GM19397 (cell line): ENCODE measurements at regions not wholly inside any gene's neighbourhood (a gene's known extent, or its start where the extent isn't known, plus 50 kb on each side); places are given as distances from the start of the nearest gene placed in this dataset.
"Not testable (repeated sequence)": the region's sequence is repeated elsewhere in the genome, so short reads cannot be mapped to it uniquely, and the experiment has no call there.

ENCODE experiments used
- ATAC-seq: cut with Tn5 transposase; IDR thresholded peaks from one replicate; pipeline ENCODE4 v1.9.1; 2021; ENCODE audit warnings: mild to moderate bottlenecking, moderate library complexity; ENCODE audit not compliant: unreplicated experiment

DNA sequence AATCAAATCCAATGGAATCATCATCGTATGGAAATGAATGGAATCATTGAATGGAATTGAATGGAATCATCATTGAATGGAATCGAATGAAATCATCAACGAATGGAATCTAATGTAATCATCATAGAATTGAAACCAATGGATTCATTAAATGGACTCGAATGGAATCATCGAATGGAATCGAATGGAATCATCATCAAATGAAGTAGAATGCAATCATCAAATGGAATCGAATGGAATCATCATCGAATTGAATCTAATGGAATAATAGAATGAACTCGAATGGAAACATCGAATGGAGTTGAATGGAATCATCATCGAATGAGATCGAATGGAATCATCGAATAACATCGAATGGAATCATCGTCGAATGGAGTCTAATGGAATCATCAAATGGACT lies 232.8 kb downstream of the SHCBP1 start:
- ATAC-seq, result not testable (repeated sequence)

DNA sequence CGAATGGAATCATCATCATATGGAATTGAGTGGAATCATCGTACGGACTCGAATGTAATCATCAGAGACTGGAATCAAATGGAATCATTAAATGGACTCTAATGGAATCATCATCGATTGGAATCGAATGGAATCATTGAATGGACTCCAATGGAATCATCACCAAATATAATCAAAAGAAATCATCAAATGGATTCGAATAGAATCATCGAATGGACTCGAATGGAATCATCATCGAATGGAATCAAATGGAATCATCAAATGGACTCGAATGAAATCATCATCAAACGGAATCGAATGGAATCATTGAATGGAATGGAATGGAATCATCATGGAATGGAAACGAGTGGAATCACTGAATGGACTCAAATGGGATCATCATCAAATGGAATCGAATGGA lies 233.5 kb downstream of the SHCBP1 start:
- ATAC-seq, result not testable (repeated sequence)

DNA sequence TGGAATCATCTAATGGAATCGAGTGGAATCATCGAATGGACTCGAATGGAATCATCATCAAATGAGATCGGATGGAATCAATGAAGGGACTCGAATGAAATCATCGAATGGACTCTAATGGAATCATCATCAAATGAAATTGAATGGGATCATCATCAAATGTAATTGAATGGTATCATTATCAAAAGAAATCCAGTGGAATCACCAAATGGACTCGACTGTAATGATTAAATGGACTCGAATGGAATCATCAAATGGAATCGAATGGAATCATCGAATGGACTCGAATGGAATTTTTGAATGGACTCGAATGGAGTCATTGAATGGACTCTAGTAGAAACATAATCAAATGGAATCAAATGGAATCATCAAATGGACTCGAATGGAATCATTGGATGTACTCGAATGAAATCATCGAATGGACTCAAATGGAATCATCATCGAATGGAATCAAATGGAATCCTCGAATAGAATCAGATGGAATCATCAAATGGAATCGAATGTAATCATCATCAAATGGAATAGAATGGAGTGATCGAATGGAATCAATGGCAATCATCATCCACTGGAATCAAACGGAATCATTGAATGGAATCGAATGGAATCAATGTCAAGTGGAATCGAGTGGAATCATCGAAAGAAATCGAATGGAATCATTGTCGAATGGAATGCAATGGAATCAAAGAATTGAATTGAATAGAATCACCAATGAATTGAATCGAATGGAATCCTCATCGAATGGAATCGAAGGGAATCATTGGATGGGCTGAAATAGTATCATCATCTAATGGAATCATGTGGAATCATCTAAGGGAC lies 234.2 kb downstream of the SHCBP1 start:
- peak; percentile 5 for ATAC-seq

DNA sequence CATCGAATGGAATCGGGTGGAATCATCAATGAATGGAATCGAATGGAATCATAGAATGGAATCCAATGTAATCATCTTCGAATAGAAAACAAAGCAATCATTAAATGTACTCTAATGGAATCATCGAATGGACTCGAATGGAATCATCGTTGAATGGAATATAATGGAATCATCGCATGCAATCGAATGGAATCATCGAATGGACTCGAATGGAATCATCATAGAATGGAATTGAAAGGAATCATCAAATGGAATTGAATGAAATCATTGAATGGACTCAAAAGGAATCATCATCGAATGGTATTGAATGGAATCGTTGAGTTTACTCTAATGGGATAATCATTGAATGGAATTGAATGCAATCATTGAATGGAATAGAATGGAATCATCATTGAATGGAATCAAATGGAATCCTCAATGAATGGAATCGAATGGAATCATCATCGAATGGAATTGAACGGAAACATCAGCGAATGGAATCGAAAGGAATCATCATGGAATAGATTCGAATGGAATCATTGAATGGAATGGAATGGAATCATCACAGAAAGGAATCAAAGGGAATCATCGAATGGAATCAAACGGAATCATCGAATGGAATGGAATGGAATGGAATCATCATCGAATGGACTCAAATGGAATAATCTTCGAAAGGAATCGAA lies 234.9 kb downstream of the SHCBP1 start:
- not testable (repeated sequence) for ATAC-seq

DNA sequence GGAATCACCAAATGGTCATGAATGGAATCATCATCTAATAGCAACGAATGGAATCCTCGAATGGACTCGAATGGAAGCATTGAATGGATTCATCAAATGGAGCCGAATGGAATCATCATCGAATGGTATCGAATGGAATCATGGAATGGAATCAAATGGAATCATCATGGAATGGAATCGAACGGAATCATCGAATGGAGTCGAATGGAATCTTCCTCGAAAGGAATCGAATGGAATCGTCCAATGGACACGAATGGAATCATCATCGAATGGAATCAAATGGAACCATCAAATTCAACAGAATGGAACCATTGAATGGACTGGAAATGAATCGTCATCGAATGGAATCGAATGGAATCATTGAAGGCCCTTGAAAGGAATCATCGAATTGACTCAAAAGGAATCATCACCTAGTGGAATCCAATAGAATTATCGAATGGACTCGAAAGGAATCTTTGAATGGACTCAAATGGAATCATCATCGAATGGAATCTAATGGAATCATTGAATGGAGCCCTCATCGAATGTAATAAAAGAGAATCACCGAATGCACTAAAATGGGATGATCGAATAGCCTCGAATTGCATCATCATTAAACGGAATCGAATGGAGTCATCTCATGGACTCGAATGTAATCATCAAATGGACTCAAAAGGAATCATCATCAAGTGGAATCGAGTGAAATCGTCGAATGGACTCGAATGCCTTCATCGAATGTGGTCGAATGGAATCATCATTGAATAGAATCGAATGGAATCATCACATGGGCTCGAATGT lies 236.7 kb downstream of the SHCBP1 start:
- not testable (repeated sequence) for ATAC-seq

DNA sequence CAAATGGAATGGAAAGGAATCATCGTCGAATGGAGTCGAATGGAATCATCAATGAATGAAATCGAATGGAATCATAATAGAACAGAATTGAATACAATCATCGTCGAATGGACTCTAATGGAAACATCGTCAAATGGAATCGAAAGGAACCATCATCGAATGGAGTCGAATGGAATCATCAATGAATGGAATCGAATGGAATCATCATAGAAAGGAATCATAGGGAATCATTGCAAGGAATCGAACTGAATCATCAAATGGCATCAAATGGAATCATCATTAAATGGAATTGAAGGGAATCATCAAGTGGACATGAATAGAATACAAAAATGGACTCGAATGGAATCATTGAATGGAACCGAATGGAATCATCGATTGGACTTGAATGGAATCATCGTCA lies 237.6 kb downstream of the SHCBP1 start:
- ATAC-seq, result not testable (repeated sequence)

DNA sequence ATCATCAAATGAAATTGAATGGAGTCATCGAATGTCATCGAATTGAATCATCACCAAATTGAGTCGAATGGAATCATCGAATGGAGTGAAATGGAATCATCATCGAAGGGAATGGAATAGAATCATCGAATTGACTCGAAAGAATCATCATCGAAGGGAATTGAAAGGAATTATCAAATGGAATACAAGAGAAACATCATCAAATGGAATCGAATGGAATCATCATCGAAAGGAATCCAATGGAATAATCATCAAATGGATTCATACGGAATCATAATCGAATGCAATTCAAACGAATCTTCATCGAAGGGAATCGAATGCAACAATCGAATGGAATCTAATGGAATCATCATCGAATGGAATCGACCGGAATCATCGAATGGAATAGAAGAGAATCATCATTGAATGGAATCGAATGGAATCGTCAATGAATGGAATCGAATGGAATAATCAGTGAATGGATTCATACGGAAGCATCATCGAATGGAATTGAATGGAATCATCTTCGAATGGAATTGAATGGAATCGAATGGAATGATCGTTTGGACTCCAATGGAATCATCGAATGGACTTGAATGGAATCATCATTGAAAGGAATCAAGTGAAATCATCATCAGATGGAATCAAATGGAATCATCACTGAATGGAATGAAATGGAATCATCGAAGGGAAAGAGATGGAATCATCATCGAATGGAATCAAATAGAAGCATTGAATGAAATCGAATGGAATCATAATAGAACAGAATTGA lies 238.2 kb downstream of the SHCBP1 start:
- ATAC-seq, result not testable (repeated sequence)

DNA sequence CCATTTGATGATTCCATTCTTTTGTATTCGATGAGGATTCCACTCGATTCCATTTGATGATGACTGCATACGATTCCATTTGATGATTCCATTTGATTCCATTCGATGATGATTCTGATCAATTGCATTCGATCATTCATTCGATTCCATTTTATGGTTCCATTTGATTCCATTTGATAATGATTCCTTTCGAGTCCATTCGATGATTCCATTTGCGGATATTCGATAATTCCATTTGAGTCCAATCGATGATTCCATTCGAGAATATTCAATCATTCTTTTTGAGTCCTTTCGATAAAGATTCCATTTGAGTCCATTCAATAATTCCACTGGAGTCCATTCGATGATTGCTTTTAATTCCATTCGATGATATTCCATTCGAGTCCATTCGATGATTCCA lies 239.1 kb downstream of the SHCBP1 start:
- not testable (repeated sequence) for ATAC-seq

DNA sequence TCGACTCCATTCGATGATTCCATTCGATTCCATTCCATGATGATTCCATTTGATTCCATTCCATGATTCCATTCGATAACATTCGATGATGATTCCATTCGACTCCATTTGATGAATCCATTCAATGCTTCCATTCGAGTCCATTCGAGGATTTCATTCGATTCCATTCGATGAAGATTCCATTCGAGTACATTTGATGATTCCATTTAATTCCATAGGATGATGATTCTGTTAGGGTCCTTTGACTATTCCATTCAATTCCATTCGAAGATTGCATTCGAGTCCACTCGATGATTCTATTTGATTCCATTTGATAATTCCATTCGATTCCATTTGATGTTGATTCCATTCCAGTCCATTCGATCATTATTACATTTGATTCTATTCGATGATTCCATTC lies 239.8 kb downstream of the SHCBP1 start:
- not testable (repeated sequence) for ATAC-seq
